Chondrocyte (in vitro differentiated cells): ENCODE measurements at regions not wholly inside any gene's neighbourhood (a gene's known extent, or its start where the extent isn't known, plus 50 kb on each side); places are given as distances from the start of the nearest gene placed in this dataset.
"Not testable (repeated sequence)": the region's sequence is repeated elsewhere in the genome, so short reads cannot be mapped to it uniquely, and the experiment has no call there.

ENCODE experiments used
- DNase-seq: peaks from one replicate; pipeline ENCODE4 v3.0.0; 2021; ENCODE audit warnings: mixed read lengths, low spot score
- H3K27ac Mint-ChIP-seq: one replicate; pipeline ENCODE4 v1.8.0; 2021; ENCODE audit warnings: mild to moderate bottlenecking, moderate library complexity, mixed read lengths; ENCODE audit not compliant: unreplicated experiment
- H3K27me3 Mint-ChIP-seq: 2 replicates; pipeline ENCODE4 v1.8.0; 2021; ENCODE audit warnings: low read depth, mixed read lengths
- H3K36me3 Mint-ChIP-seq: 2 replicates; pipeline ENCODE4 v1.8.0; 2021; ENCODE audit warnings: low read depth, mixed read lengths
- H3K4me1 Mint-ChIP-seq: 2 replicates; pipeline ENCODE4 v1.8.0; 2021; ENCODE audit warnings: low read depth, mild to moderate bottlenecking, mixed read lengths
- H3K4me3 Mint-ChIP-seq: one replicate; pipeline ENCODE4 v1.8.0; 2021; ENCODE audit warnings: mild to moderate bottlenecking, moderate library complexity, mixed read lengths; ENCODE audit not compliant: unreplicated experiment
- H3K9me3 Mint-ChIP-seq: 2 replicates; pipeline ENCODE4 v1.8.0; 2021; ENCODE audit warnings: low read depth, mixed read lengths
- TF ChIP-seq, protein P1 (sequence below): fragments of 200-600 bp; sonication (generic); IDR thresholded peaks from 2 replicates; pipeline ENCODE4 v1.5.0; 2021; ENCODE audit warnings: antibody characterized with exemption, mild to moderate bottlenecking, moderate library complexity

DNA sequence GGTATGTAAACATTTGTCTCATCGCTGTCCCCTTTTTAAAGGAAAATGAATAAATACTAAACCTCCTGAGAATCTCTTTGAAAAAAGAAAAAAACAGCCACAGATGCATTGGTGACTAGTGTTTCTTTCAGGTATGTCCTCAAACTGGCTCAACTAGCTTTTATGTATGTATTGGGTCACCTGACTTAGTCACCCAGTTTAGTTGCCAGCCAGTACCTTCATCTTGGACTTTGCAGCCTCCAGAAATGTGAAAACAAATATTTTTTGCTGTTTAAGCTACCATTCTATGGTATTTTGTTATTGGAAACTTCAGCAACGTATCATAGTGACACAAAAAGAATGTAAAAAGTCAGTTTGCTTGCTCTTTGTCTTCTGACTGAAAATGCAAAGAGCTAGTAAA lies 1263.5 kb downstream of the FAM133A start:
- H3K4me1 Mint-ChIP-seq = no peaks in the 10 kb centered on the region
- H3K36me3 Mint-ChIP-seq = no peaks in the 10 kb centered on the region
- no peak overlapping the region for H3K4me3 Mint-ChIP-seq
- no peaks in the 10 kb centered on the region for H3K27me3 Mint-ChIP-seq
- H3K9me3 Mint-ChIP-seq = peaks cover 10% of the 10 kb centered on the region
- H3K27ac Mint-ChIP-seq = no peak overlapping the region
- no peak for DNase-seq
- TF ChIP-seq, protein P1, sequence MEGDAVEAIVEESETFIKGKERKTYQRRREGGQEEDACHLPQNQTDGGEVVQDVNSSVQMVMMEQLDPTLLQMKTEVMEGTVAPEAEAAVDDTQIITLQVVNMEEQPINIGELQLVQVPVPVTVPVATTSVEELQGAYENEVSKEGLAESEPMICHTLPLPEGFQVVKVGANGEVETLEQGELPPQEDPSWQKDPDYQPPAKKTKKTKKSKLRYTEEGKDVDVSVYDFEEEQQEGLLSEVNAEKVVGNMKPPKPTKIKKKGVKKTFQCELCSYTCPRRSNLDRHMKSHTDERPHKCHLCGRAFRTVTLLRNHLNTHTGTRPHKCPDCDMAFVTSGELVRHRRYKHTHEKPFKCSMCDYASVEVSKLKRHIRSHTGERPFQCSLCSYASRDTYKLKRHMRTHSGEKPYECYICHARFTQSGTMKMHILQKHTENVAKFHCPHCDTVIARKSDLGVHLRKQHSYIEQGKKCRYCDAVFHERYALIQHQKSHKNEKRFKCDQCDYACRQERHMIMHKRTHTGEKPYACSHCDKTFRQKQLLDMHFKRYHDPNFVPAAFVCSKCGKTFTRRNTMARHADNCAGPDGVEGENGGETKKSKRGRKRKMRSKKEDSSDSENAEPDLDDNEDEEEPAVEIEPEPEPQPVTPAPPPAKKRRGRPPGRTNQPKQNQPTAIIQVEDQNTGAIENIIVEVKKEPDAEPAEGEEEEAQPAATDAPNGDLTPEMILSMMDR = no peak

DNA sequence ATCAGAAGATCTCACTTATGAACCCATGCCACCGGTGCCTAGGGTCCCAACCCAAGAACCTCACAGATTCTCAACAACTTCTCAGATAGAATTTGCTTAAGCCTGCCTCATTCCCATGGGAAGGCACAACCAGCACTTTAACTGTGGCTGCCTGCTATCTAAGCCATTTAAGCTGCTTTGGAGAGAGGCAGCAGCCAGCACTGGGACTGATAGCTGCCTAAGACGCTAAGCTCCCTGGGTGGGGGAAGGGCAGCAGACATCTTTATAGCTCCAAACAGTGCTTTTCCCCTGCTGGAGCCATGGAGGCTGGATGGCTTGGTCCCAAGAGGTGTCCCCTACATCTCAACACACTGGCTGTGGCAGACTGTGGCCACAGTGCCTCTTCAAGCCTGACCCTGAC lies 1268.6 kb downstream of the FAM133A start:
- TF ChIP-seq, protein P1 = no peak
- Mint-ChIP-seq H3K4me1 (no peaks in the 10 kb centered on the region), H3K9me3 (peaks cover 24% of the 10 kb centered on the region), H3K27ac (no peak overlapping the region), H3K27me3 (no peaks in the 10 kb centered on the region), H3K4me3 (no peak overlapping the region), H3K36me3 (no peaks in the 10 kb centered on the region)
- DNase-seq = no peak

DNA sequence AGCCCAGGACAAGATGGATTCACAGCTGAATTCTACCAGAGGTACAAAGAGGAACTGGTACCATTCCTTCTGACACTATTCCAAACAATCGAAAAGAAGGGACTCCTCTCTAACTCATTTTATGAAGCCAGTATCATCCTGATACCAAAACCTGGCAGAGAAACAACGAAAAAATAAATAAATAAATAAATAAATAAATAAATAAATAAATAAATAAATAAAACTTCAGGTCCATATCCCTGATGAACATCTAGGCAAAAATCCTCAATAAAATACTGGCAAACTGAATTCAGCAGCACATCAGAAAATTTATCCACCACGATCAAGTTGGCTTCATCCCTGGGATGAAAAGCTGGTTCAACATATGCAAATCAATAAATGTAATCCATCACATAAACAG lies 1272.1 kb downstream of the FAM133A start:
- not testable (repeated sequence) for H3K4me1 Mint-ChIP-seq, DNase-seq, H3K4me3 Mint-ChIP-seq, H3K27me3 Mint-ChIP-seq, H3K27ac Mint-ChIP-seq, H3K36me3 Mint-ChIP-seq
- H3K9me3 Mint-ChIP-seq = peaks cover 22% of the 10 kb centered on the region

DNA sequence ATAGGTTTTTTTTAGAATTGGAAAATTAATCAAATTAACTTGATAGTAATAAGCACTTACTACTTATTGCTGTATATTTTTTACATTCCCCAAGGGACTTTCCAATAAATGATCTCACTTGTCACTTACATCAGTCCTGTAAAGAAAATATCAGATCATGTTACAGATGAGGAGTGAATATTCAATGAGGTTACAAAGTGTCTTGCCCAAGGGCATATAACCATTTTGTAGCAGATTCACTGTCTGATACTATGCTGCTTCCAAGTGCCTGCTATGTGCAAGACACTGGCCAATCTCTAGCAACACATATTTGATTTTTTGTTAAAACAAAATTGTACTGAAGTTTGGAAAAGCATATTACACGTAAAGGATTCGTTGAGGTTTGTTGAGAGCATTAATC lies 1287.7 kb downstream of the FAM133A start:
- DNase-seq = no peak
- Mint-ChIP-seq H3K4me3 (no peak overlapping the region), H3K27me3 (no peaks in the 10 kb centered on the region), H3K9me3 (peaks cover 5% of the 10 kb centered on the region), H3K36me3 (no peaks in the 10 kb centered on the region), H3K4me1 (no peaks in the 10 kb centered on the region), H3K27ac (no peak overlapping the region)
- TF ChIP-seq, protein P1 = no peak

DNA sequence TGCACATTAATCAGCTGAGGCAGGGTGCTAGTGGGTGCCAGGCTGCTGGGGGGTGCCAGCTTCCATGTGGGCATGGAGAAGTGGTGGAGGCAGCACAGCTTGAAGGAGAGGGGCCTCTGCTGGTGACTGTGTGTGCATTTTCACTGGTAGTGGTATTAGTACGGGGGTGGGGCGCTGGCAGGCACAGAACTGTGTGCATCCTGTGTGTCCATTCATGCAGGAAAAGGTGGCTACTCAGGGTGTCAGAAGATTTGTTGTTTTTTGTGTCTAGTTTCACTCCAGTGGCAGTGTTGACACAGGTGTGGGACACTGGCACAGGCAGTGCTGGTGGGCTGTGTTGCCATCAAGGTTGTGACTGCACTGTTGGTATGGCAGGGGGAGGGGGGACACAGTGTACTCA lies 1303.6 kb downstream of the FAM133A start:
- H3K27me3 Mint-ChIP-seq = no peaks in the 10 kb centered on the region

DNA sequence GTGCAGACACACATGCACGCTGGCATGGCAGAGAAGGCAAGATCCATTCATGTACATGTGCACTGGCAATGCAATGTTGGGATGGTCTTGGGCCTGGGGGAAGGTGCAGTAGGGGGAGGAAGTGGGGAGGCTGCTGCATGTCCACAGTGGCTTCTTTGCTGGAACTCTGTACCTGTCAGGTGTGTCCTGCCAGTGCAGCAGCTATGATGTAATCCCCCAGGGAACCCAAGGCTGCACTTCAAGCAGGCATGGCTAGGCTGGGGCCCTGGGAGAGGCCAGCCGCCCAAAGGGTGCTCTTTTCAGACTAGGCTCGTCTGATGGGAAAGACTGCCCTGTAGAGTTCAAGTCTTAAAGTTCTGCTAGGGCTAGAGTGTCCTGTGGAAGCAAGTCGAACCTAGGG lies 1304.0 kb downstream of the FAM133A start:
- TF ChIP-seq, protein P1 = no peak
- no peaks in the 10 kb centered on the region for H3K36me3 Mint-ChIP-seq
- H3K27me3 Mint-ChIP-seq = no peaks in the 10 kb centered on the region
- no peak overlapping the region for H3K27ac Mint-ChIP-seq
- DNase-seq = no peak
- no peaks in the 10 kb centered on the region for H3K9me3 Mint-ChIP-seq
- no peak overlapping the region for H3K4me3 Mint-ChIP-seq
- H3K4me1 Mint-ChIP-seq = no peaks in the 10 kb centered on the region

More for the DNA sequence above, 1303.6 kb downstream of the FAM133A start:
- Mint-ChIP-seq H3K4me1 (no peaks in the 10 kb centered on the region), H3K9me3 (no peaks in the 10 kb centered on the region), H3K36me3 (no peaks in the 10 kb centered on the region), H3K27ac (no peak overlapping the region), H3K4me3 (no peak overlapping the region)
- TF ChIP-seq, protein P1 = no peak
- no peak for DNase-seq
